Epithelial cell of proximal tubule (primary cell): ENCODE measurements at regions not wholly inside any gene's neighbourhood (a gene's known extent, or its start where the extent isn't known, plus 50 kb on each side); places are given as distances from the start of the nearest gene placed in this dataset.
A peak's percentile ranks its signal among the peaks of the same experiment; 100 is the strongest.
"Not testable (repeated sequence)": the region's sequence is repeated elsewhere in the genome, so short reads cannot be mapped to it uniquely, and the experiment has no call there.

Source experiments
- DNase-seq: peaks from one replicate; pipeline ENCODE4 v3.0.0-alpha.2; 2011; ENCODE audit warnings: low read depth
- H3K4me3 ChIP-seq: 2 replicates; pipeline ENCODE4 v1.5.1; 2011; ENCODE audit warnings: low read depth, mild to moderate bottlenecking, low read length
- CTCF ChIP-seq: conservative IDR thresholded peaks from 2 replicates; pipeline ENCODE4 v1.5.1; 2012; ENCODE audit warnings: low read depth, mild to moderate bottlenecking, low read length

DNA sequence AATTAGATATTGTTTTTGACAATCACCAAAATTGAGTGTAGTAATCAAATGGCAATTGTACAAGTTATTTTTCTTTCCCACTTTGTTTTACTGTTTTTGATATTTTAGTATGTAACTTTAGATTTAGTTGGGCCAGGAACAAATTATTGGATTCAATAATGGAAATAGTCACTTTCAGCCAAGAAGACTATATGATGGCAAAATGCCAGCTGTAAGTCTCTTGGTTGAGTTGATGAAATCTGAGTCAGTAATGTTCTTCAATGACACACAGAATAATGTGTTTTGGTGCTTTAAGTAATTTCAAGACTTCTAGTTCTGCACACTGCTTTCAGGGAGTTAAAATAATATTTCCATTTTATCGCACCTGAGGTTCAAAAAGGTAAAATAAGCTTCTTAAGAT, 2022.0 kb upstream of the CELF4 start:
- no peak overlapping the region for H3K4me3 ChIP-seq
- DNase-seq, result no peak
- TF ChIP-seq CTCF, result no peak

DNA sequence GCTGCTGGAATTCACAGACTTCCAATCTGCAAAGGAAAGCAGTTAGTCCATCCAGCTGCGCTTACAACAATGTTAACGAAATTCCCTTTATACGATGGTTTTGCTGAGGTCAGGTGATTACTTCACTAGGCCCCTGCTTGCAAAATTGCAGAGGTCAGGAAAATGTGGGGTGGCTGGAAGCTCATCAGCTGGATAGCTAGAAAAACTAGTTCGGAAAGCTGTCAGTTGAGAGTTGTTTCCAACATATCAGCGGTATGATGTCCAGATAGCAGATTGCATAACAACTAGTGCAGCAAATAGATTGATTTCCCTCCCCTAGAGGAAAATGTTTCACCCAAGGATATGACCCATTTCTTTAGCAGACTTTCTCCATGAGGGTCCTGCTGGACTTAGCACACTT, 2021.1 kb upstream of the CELF4 start:
- no peak overlapping the region for H3K4me3 ChIP-seq
- no peak for DNase-seq
- TF ChIP-seq CTCF, result no peak

DNA sequence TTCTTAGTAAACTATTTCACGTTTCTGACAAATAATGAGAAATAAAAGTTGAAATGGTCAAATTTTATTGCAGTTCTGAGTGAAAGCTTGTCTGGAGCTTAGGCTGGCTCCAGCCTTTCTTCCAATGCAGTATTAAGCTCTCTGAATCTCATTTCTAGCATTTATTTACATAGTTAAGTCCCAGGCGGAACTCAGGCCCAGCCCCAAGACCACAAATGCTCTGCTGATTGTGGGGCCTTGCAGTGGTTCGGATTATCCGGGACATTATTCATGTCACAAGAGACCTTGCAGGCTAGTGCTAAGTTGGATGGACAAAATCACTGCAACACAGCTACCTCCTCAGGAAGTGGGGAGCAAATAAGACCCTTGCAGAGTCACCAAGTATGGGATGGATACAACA, 2009.3 kb upstream of the CELF4 start:
- DNase-seq, result no peak
- no peak overlapping the region for H3K4me3 ChIP-seq
- no peak for TF ChIP-seq CTCF

GRCh38 chr18:39571511-39571910, 2005.9 kb upstream of the CELF4 start:
- TF ChIP-seq CTCF, result peak; percentile 57
- H3K4me3 ChIP-seq, result no peak overlapping the region
- DNase-seq, result peak; percentile 3

- not testable (repeated sequence) for DNase-seq, H3K4me3 ChIP-seq
These were observed 2000.1 kb upstream of the CELF4 start for GRCh38 chr18:39565551-39566230.

- DNase-seq, result no peak
These were observed 1999.1 kb upstream of the CELF4 start for GRCh38 chr18:39564716-39565115.

GRCh38 chr18:39561126-39561525, 1995.5 kb upstream of the CELF4 start:
- TF ChIP-seq CTCF, result no peak
- H3K4me3 ChIP-seq, result no peak overlapping the region
- DNase-seq, result no peak

More at GRCh38 chr18:39564716-39565115, 1999.1 kb upstream of the CELF4 start:
- TF ChIP-seq CTCF, result no peak
- no peak overlapping the region for H3K4me3 ChIP-seq
